Erythroblast (primary cell): ENCODE measurements at regions not wholly inside any gene's neighbourhood (a gene's known extent, or its start where the extent isn't known, plus 50 kb on each side); places are given as distances from the start of the nearest gene placed in this dataset.
A peak's percentile ranks its signal among the peaks of the same experiment; 100 is the strongest.
"Not testable (repeated sequence)": the region's sequence is repeated elsewhere in the genome, so short reads cannot be mapped to it uniquely, and the experiment has no call there.

Source experiments
- DNase-seq, 2 experiments: peaks; one replicate each; lab custom pipeline; 2025; lab: John Stamatoyannopoulos, UW
- GATA1 ChIP-seq: IDR thresholded peaks from 2 replicates; pipeline ENCODE4 v1.6.1; 2011; ENCODE audit warnings: low read depth, mild to moderate bottlenecking, control low read depth, low read length, moderate library complexity
- POLR2A ChIP-seq: IDR thresholded peaks from 2 replicates; pipeline ENCODE4 v1.6.1; 2011; ENCODE audit warnings: mild to moderate bottlenecking, low read length

GRCh38 chr15:89004726-89005030, 83.6 kb upstream of the ABHD2 start:
- no peak for DNase-seq
- no peak for TF ChIP-seq POLR2A
- TF ChIP-seq GATA1, result no peak

- DNase-seq, result not testable (repeated sequence)
Measured at GRCh38 chr15:89007527-89007926, 80.7 kb upstream of the ABHD2 start.

DNA sequence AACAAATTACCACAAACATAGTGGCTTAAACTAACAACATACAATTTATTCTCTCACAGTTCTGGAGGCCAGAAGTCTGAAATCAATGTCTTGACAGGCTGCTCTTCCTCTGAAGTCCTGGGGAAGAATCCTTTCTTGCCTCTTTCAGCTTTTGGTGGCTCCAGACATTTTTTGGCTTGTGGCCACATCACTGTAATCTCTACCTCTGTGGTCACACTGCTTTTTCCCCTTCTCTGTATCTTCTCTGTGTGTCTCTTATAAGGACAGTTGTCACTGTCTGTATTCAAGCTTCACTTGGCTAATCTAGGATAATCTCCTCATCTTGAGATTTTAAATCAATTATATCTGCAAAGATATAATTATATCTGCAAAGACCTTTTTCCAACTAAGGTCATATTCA, 80.3 kb upstream of the ABHD2 start:
- DNase-seq, result no peak
- no peak for TF ChIP-seq GATA1
- no peak for TF ChIP-seq POLR2A

DNA sequence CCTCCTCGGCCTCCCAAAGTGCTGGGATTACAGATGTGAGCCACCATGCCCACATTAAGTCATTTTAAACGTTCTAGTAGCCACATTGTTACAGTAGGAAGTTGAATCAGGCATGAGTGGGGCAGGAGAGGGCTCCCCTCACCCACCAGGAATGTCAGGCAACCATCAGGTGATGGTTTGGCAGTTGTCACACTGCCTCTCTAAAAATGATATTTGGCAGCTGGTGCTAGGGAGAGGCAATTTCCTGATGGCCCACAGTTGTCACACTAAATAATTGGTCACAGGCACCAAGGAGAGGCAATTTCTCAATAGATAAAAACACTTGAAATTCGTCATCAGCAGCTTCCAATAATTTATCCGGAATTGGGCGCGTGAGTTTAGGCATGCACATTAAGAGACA, 79.2 kb upstream of the ABHD2 start:
- TF ChIP-seq GATA1, result no peak
- no peak for DNase-seq

DNA sequence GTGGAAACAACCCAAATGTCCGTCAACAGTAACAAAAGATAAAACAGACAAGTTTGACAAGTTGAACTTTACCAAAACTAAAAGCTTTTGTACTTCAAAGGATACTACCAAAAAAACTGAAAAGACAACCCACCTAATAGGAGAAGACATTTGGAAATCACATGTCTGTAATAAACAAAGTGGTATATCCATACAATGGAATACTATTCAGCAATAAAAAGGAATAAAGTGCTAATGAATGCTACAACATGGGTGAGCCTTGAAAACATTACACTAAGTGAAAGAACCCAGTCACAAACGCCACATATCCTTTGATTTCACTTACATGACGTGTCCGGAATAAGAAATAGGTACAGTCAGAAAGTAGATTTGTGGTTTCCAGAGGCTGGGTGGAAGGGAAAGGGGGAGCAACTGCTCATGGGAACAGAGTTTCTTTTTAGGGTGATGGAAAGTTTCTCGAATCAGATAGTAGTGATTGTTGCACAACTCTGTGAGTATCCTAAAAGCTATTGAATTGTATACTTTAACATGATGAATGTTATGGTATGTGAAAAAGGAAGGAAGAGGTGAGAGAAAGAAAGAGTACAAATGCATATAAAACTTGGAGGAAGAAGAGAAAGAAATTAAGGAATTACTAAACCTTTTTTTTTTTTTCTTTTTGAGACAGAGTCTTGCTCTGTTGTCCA, 72.7 kb upstream of the ABHD2 start:
- DNase-seq, result no peak
- no peak for TF ChIP-seq POLR2A
- no peak for TF ChIP-seq GATA1

DNA sequence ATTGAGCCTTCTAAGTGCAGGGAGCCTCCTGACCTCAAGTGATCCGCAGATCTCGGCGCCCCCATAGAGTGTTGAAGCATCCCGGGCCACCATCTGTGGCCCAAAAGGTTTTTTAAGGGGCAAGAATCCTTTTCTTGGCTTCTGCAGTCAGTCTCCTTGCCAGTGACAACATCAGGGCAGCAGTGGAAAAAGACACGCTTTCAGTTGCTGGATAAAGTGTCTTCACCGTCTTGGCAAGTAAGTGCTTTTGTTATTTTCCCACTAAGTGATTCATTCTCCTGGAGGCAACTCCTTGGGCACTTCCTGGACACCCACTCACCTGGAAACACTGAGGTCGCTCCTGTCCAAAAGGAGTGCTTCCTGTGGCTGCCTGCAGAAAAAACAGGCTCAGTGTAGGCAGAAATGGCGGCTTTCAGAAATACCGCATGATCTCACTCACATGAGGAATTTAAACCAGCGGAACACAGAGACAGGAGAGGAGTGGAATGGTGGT, 71.7 kb upstream of the ABHD2 start:
- no peak for DNase-seq
- TF ChIP-seq GATA1 (no peak), POLR2A (no peak)

DNA sequence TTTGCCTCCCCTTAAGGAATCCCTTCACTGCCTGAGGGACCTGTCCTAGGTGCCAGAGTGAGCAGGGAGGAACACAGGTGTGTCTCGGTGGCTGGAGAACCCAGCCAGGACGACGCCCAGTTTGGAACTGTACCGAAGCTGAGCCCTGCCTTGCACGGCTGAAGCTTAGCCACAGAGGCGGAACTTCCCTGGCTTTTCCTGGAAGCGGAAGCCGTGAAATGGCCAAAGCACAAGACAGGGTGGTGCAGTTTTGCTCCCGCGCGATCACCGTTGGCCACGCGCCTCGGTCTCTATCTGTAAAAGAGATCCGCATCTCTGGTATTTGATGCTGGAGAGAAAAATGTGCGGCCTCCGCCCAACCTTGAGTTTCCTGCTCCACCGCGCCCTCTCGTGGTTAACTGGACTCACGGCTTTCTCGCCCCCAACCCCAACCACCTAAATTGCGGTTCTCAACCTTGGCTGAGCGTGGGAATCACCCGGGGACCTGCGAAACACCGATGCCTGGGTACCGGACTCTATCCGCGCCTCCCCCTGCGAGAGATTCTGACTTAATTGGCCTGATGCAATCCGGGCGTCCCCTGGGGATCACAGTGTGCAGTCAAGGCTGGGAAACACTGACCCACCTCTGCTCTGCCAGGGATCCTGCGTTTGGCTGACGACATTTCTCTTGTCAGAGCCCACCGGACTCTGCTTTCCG, 70.7 kb upstream of the ABHD2 start:
- DNase-seq, result peak; percentile 75 to 80

DNA sequence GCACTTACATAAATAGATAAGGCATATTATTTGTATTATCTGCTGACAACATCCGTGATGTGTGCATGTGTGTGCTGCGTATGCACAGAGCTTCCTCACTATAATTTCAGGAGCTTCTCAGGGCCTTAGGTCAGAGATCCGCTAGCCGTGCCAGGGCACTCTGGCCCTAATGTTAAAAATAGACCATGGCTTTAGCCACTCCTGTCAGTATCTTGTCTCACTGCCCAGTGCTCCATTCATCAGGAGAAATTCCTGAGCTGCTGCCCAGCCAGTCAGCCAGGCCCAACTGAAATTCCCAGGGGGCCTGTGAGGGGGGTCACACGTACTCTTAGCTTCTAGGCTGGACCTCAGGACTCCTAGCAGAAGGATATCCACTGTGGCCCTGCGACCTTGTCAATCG, 70.0 kb upstream of the ABHD2 start:
- DNase-seq, result no peak
- TF ChIP-seq POLR2A (no peak), GATA1 (no peak)

More for the DNA sequence above, 70.7 kb upstream of the ABHD2 start:
- TF ChIP-seq GATA1, result no peak

DNA sequence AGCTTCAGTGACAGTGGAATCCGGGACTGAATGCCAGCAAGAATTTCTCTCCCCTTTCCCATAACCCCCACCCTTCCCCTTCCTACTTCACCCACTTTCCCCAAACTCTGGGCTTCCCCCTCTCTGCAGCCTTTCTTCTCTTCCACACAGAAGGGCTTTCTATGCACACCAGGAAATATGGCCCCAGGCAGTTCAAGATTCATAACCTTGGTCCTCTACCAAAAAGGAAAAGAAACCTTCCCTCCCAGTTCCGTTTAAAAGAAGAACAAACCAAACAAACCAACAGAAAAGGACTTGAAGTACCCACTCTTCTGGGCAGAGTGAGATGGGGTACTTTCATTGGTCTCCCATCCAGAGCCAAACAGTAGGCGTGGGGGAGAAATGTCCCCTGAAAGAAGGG, 68.8 kb upstream of the ABHD2 start:
- TF ChIP-seq GATA1, result no peak
- TF ChIP-seq POLR2A, result no peak
- no peak for DNase-seq

GRCh38 chr15:89021224-89021623, 67.0 kb upstream of the ABHD2 start:
- no peak for TF ChIP-seq POLR2A
- no peak for TF ChIP-seq GATA1
- DNase-seq, result no peak

- DNase-seq, result not testable (repeated sequence)
Measured at GRCh38 chr15:89021886-89022285, 66.4 kb upstream of the ABHD2 start.

DNA sequence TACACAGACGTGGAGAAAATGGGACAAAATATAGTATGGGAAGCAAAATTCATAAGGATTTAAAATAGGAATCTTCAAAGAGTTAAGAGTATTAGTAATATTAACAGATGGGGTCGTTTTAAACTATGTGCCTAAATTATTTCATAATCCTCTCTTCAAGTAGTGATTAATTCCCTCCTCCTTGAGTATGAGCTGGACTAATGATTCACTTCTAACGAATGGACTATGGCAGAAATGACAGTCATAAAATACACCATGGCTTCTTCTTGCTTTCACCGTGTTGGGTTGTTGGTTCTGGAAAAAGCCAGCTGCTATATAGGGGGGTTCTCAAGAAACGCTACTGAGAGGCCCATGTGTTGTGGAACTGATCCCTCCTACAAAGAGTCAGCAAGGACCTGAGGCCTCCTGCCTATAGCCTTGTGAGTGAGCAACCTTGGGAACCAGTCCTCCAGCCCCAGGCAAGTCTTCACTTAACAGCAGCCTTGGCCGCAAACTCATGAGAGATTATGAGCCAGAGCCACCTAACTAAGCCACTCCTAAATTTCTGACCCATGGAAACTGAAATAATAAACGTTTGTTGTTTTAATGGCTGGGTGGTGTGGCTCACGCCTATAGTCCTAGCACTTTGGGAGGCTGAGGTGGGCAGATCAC, 64.8 kb upstream of the ABHD2 start:
- TF ChIP-seq POLR2A (no peak), GATA1 (no peak)
- DNase-seq, result no peak

DNA sequence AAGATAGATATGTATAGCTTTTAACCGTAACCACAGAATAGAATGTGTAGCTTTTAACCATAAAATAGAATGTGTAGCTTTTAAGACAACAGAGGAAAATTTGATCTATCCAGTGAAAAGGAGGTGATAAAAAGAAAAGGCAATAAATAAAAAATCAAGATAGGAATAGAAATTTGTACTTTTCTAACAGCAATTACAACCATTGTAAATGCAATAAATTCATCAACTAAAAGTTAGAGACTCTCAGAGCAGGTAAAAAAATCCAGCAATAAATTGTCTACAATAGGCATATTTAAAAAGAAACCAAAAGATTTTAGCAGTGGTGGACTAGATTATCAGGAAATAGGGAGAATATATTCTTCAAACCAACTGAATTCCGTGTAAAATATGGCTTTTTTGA, 63.8 kb upstream of the ABHD2 start:
- DNase-seq, result no peak
- no peak for TF ChIP-seq POLR2A
- TF ChIP-seq GATA1, result no peak

DNA sequence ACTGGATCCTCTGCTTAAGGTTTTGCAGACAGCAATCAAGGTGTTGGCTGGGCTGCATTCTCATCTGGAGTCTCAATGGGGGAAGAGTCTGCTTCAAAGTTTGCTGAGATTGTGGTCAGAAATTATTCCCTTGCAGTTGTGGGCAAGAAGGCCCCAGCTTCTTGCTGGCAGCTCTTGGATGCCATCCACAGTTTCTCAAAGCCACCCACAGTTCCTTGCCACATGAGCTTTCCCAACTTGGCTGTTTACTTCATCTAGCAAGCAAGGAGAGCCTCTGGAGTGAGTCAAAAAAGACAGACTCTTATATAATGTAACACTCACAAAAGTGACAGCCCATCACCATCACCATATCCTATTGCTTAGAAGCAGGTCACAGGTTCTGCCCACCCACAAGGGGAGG, 62.1 kb upstream of the ABHD2 start:
- TF ChIP-seq POLR2A, result no peak
- no peak for TF ChIP-seq GATA1
- no peak for DNase-seq

DNA sequence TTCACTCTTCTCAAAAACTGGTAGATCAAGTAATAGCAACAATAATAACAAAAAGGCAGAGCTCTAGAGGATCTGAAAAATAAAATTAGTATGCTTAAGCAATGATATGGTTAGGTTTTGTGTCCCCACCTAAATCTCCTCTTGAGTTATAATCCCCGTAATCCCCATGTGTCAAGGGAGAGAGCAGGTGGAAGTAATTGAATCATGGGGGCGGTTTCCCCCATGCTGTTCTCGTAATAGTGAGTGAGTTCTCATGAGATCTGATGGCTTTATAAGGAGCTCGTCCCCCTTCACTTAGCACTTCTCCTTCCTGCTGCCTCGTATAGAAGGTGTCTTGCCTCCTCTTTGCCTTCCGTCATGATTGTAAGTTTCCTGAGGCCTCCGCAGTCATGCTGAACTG, 60.2 kb upstream of the ABHD2 start:
- TF ChIP-seq GATA1 (no peak), POLR2A (no peak)
- DNase-seq, result no peak
